Retinal pigment epithelial cell (primary cell): ENCODE measurements at regions not wholly inside any gene's neighbourhood (a gene's known extent, or its start where the extent isn't known, plus 50 kb on each side); places are given as distances from the start of the nearest gene placed in this dataset.

Source experiments
- DNase-seq: peaks from one replicate; pipeline ENCODE4 v3.0.0-alpha.2; 2010; ENCODE audit warnings: low read depth
- H3K4me3 ChIP-seq: 2 replicates; pipeline ENCODE4 v1.5.1; 2011; ENCODE audit warnings: mild to moderate bottlenecking, low read length, control low read depth, moderate library complexity
- CTCF ChIP-seq: conservative IDR thresholded peaks from 2 replicates; pipeline ENCODE4 v1.5.1; 2011; ENCODE audit warnings: low read depth, low read length, control low read depth, inconsistent platforms

DNA sequence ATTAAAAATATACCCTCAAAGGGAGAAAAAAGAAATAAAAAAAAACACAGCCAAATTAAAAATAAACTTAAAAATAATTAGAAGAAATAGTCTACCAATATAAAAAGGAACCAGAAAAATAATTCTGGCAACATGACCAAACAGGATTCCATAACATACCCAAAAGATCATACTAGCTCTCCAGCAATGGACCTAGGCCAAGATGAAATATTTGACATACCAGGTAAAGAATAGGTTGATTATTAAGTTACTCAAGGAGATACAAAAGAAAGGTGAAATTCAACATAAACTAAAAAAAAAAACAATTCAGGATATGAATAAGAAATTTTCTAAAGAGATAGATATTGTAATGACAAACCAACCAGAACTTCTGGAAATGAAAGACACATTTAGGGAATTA lies 121.3 kb upstream of the SCAF11 start:
- DNase-seq, result no peak
- no peak for TF ChIP-seq CTCF
- no peak overlapping the region for H3K4me3 ChIP-seq

GRCh38 chr12:46110928-46111699 lies 120.7 kb upstream of the SCAF11 start:
- DNase-seq, result no peak
- H3K4me3 ChIP-seq, result no peak overlapping the region
- TF ChIP-seq CTCF, result no peak

GRCh38 chr12:46110223-46110611 lies 119.8 kb upstream of the SCAF11 start:
- no peak for TF ChIP-seq CTCF
- DNase-seq, result no peak
- H3K4me3 ChIP-seq, result no peak overlapping the region

DNA sequence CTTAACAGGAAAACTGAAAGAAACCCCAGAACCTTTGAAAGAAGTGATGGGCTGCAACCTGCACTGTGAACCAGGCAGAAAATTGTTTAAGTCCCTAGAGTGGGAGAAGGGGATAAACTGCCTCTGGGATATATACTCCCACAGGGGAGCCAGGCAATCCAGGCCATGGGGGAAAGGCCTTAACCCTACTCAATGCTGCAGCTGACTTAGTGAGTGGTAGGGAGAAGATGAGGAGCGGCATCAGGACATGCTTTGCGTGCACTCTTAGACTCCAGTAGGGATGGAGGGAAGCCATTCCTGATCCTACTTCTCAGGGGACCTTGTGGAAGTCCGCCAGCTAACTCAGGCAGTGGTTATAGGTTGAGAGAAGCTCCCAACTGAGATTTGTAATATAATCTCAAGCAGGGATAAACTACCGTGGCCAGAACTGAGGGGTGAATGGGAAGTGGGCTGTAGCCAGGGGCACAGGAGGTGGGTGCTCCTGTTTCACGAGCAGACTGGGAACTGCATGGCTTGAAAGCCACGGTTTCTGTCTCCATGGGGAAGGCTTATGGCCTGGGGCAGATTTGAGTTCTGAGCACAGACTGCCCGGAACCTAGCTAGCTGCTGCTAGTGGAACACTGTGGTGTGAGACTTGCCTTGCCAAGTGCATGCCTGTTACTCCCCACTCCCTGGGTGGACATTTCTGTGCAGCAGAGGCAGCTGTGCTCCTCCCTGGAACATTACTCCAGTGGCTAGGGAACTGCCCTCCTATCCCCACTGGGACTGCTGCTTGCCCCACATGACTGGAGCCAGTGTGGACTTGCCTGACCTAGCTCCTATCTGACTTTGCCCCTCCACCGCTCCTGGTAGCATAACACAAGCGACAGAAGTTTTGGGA lies 119.2 kb upstream of the SCAF11 start:
- no peak for DNase-seq
- no peak overlapping the region for H3K4me3 ChIP-seq
- TF ChIP-seq CTCF, result no peak

DNA sequence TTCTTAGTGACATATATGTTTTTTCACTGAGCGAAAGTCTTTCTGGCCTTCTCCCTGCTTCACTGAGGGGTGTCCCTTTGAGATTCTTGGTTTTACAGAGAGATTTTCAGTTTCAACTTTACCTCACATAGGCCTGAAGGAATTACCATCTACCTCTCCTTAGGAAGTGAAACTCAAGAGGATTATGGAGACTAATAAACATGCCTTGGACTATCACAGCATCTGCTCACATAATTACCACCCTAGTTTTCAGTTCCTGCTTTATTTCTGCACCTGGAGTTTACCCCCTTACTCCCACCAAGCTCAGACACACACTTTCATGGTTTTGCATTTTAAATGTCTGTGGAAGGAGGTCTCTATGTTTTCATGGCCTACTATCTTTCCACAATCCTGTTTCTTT lies 118.3 kb upstream of the SCAF11 start:
- no peak overlapping the region for H3K4me3 ChIP-seq
- DNase-seq, result no peak
- TF ChIP-seq CTCF, result no peak

DNA sequence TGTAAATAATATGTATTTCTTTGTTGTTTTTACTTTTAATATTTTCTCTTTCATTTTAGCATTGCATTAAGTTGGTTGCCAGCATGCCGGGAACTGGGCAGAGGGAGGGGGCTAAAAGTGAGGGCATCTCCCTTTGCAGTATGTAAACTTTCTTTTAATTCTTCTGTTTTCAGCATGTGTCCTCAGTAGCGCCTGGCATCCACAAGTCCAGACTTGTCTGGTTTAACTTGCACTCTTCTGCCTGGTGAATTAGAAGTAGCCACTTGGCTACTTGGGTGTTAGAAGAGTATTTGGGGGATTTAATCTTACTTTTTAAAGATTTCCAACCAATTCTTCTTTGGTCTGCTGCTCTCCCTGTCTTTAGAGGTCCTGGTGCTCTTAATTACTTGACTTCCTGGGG lies 117.2 kb upstream of the SCAF11 start:
- TF ChIP-seq CTCF, result no peak
- no peak overlapping the region for H3K4me3 ChIP-seq
- DNase-seq, result no peak
